GM12873 (cell line): ENCODE measurements at regions not wholly inside any gene's neighbourhood (a gene's known extent, or its start where the extent isn't known, plus 50 kb on each side); places are given as distances from the start of the nearest gene placed in this dataset.
A peak's percentile ranks its signal among the peaks of the same experiment; 100 is the strongest.

Experiments
- TF ChIP-seq, protein P1 (sequence below): IDR thresholded peaks from 2 replicates; pipeline ENCODE4 v1.5.1; 2012; ENCODE audit warnings: low read depth, mild to moderate bottlenecking, moderate library complexity, low read length, control low read depth; ENCODE audit not compliant: insufficient read depth; ENCODE audit errors: missing control alignments

DNA sequence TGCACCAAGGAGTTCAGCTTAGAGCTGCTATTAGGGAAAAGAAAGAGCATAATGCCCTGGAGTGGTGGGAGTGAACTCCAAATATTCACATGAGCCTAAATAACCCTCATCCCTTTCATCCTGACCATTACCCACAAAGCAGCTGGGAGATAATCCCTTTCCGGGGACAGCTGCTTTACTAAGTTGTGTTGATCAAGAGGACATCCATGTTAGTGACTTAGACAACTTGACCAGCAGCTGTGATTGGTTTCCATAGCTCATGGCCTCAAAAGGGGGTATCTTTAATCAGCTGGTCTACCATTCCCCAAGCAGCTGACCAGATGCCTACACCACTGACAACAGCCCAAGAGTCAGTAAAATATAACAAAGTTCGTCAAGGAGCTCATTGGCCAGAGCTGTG is 75.8 kb upstream of the LY86 start:
- TF ChIP-seq, protein P1, sequence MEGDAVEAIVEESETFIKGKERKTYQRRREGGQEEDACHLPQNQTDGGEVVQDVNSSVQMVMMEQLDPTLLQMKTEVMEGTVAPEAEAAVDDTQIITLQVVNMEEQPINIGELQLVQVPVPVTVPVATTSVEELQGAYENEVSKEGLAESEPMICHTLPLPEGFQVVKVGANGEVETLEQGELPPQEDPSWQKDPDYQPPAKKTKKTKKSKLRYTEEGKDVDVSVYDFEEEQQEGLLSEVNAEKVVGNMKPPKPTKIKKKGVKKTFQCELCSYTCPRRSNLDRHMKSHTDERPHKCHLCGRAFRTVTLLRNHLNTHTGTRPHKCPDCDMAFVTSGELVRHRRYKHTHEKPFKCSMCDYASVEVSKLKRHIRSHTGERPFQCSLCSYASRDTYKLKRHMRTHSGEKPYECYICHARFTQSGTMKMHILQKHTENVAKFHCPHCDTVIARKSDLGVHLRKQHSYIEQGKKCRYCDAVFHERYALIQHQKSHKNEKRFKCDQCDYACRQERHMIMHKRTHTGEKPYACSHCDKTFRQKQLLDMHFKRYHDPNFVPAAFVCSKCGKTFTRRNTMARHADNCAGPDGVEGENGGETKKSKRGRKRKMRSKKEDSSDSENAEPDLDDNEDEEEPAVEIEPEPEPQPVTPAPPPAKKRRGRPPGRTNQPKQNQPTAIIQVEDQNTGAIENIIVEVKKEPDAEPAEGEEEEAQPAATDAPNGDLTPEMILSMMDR = no peak

DNA sequence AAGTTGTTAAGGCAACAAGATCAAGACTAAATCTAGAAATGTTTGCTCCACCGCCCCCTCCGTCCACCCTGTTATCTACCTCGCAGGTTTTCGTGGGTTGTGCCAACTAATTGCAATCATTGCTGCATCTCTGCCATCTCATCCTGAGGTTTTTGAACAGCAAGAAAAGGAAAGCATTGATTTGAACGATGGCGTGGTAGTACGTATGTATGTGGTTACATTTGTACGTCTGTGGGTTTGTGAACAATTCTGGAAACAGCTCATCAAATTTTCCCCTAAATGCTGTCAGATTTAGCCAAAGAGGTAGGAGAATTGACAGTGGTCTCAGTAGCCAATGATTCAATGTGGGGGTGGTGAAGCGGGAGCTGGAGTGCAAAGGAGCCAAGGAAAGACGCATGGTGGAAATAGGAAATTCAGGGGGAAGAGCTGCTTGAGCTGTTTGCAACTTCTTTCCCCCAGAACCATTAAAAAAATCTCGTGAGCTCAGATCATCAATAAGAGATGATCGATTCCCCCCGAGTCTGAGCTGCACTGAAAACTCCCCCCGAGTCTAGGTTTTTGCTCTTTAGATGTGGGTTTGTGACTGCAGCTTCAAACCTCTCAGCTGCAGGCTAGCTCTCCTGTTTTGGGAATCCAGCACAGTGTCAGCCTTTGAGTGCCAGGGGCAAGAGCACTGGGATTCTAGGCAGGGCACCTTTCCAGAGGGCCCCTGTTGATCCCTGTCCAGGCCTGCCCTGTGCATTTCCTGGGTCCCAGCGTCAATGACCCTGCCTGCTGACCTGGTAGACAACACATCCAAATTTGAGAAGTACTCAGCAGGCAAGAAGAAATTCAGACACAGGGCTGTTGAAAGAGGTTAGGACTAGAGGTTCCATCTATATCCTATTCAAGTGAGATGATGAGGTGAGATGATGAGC is 72.6 kb upstream of the LY86 start:
- TF ChIP-seq, protein P1 = no peak

DNA sequence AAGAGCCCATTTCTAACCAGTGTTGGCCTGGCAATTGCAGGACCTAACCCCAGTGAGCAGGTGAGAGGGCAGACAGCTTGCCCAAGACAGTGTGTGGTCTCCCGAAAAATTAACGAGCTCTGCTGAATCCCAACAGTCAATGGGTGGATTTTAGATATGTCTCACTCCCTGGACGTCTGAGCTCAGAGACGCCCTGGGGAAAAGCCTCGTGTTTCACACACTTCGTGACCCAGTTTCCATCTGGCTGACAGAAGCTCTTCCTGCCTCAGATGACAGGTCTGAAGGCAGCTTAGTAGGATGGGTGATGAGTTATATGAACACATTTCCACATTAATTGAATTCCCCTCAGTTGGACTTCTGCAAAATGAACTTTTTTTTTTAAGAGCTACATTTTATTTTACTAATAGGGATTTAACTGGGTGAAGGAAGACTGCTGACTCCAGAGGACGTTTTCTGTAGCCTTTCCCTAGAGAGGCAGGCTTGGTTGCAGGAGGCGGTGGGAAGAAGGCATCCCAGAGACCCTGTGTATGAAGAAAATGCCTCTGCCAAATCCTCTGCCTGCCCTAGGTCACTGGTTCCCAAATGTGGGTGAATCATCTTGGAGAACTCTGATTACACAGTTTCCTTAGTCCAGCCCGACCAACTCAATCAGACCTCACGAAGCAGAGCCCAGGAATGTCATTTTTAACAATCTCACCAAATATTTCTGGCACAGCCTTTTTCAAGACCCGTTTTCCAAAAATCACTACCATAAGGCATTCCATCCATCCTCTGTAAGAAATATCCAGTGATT is 71.7 kb upstream of the LY86 start:
- TF ChIP-seq, protein P1 = no peak

DNA sequence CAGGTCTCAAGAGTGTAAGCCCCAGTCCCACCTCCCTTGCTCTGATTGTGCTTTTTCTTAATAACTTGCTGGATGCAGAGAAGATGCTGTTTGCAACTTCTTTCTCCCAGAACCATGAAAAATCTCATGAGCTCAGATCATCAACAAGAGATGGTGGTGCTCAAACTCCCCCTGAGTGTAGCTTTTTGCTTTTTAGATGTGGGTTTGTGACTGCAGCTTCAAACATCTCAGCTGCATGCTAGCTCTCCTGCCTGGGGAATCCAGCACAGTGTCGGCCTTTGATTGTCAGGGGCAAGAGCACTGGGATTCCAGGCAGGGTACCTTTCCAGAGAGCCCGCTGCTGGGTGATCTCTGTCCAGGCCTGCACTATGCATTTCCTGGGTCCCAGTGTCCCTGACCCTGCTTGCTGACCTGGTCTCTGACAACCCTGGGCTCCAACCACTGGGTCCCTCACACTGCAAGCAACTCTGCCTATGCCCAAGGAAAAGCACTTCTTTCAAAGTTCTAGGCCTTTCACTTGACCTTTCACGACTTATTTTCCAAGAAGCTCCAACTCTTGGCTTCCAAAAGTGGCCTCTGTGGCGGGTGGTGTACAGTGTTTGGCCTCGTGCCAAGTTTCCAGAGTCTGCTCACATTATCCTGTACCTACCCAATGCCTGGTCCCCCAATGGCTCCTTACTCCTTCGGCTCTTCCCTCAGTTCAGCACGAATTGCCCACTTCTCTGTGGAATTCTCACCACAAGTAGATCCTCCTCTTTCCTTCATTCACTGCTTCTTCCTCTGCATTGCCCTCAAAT is 69.7 kb upstream of the LY86 start:
- TF ChIP-seq, protein P1 = no peak

DNA sequence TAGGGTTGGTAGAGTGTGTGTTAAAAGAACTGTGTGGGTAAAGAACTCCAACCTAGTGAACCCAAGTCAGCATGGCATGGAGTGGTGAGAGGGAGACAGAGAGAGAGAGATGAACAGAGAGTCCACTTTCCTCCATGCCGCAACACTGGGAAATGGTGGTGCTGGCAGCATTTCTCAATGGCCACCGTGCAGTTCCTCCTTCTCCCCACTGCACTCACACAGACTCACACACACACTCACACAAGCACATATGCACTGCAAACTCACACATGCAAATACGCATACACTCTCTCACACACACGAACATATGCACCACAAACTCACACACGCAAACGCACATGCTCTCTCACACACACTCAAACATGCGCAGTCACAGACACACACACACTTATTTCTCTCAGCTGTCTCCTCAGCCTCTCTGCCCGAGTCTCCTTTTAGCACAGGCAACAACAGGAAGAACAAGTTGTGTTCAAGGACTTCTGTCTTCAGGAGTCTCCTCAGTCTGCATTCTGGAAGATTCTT is 66.5 kb upstream of the LY86 start:
- TF ChIP-seq, protein P1 = peak; percentile 12

DNA sequence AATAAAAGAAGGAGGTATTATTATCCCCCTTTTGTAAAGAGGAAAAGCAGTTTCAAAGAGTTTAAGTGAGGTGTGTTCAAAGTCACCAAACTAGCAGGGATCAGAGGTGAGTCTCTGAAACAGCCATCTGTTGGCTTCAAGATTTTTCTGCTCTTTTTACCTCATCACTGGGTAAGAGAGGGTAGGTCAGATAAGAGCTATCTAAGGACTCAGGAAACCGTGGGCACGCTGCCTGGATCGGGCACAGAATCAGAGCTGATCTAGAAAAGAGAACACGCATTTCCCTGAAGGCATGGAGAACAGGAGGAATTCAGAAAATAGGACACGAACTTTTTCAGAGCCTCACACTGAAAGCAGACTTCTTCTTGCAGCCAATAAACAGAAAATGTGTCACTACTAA is 65.8 kb upstream of the LY86 start:
- TF ChIP-seq, protein P1 = no peak

DNA sequence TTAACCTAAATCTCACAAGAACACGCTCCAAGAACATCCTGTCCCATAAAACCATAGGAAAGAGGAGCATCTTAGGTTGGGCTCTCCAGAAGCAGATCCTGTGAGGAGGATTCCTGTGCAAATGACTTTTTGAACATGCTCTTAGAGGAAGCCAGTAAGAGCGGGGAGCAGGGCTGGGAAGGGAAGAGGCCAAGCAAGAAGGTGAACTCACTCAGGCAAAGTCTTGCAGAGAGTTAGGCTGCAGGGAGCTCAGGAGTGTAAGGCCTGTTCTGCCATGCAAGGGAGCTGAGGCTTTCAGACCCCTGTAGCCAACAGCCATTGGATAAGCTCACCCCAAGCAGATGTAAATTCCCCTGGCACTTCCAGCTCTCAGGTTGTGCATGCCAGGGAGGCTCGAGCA is 63.6 kb upstream of the LY86 start:
- TF ChIP-seq, protein P1 = no peak
